Right lobe of liver (tissue), 4 donors: ENCODE measurements at regions not wholly inside any gene's neighbourhood (a gene's known extent, or its start where the extent isn't known, plus 50 kb on each side); places are given as distances from the start of the nearest gene placed in this dataset.

Source experiments
- CTCF ChIP-seq, 4 donors: fragments of 200-600 bp in 3 of 4; fragments of 450-650 bp in 1 of 4; IDR thresholded peaks; one replicate each; pipeline versions ENCODE4 v1.5.1 to v1.8.0; 2016 to 2022; ENCODE audit warnings: antibody characterized with exemption in 4 of 4, mild to moderate bottlenecking in 2 of 4
- POLR2A ChIP-seq: fragments of 450-650 bp; IDR thresholded peaks from one replicate; pipeline ENCODE4 v1.6.1; 2017; ENCODE audit warnings: antibody characterized with exemption, mild to moderate bottlenecking
- donor health status: DM: no; HTN: no; CAD: no.
- donor health status: DM: no; HTN: no; CAD: no.
- donor health status: DM: no; HTN: yes; CAD: no.

GRCh38 chr13:34405410-34406181 is 536.5 kb upstream of the NBEA start:
- TF ChIP-seq POLR2A = no peak
- no peak for TF ChIP-seq CTCF (IDR thresholded peaks at IDR 0.05)
